ENCODE measurements at regions not wholly inside any gene's neighbourhood (a gene's known extent, or its start where the extent isn't known, plus 50 kb on each side); places are given as distances from the start of the nearest gene placed in this dataset.
"Not testable (repeated sequence)": the region's sequence is repeated elsewhere in the genome, so short reads cannot be mapped to it uniquely, and the experiment has no call there.

DNA sequence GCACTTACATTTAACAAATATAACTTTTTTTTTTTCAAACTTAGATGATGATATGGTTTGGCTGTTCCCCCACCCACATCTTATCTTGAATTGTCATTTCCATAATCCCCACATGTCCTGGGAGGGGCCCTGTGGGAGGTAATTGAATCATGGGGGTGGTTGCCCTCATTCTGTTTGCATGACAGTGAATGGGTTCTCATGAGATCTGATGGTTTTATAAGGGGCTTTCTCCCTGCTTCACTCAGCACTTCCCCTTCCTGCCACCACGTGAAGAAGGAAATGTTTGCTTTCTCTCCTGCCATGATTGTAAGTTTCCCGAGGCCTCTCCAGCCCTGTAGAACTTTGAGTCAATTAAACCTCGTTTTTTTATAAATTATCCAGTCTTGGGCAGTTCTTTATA, 432.6 kb downstream of the AMY1C start:
- Histone ChIP-seq H3K9ac (ENCODE audit: low read length) (no peak overlapping the region), H3K36me3 (ENCODE audit: insufficient read depth, low read length) (no peaks in the 10 kb centered on the region), H3K27ac (ENCODE audit: low read depth, low read length) (no peak overlapping the region), H3K9me3 (ENCODE audit: low read length) (no peaks in the 10 kb centered on the region), H3K4me3 (ENCODE audit: low read depth in 1 of 2, low read length in 2 of 2) (no peak overlapping the region), H3K27me3 (ENCODE audit: control insufficient read depth in 1 of 2, insufficient read depth in 2 of 2, low read length in 2 of 2) (no peaks in the 10 kb centered on the region), H3K4me1 (ENCODE audit: insufficient read depth, low read length) (no peaks in the 10 kb centered on the region)

- no peaks in the 10 kb centered on the region for H3K4me1 ChIP-seq (ENCODE audit: insufficient read depth, low read length)
- H3K9me3 ChIP-seq (ENCODE audit: low read length): no peaks in the 10 kb centered on the region
- no peaks in the 10 kb centered on the region for H3K36me3 ChIP-seq (ENCODE audit: insufficient read depth, low read length)
- H3K27ac ChIP-seq (ENCODE audit: low read depth, low read length): no peak overlapping the region
- no peak overlapping the region for H3K9ac ChIP-seq (ENCODE audit: low read length)
- no peaks in the 10 kb centered on the region for H3K27me3 ChIP-seq (ENCODE audit: control insufficient read depth in 1 of 2, insufficient read depth in 2 of 2, low read length in 2 of 2)
- no peak overlapping the region for H3K4me3 ChIP-seq (ENCODE audit: low read depth in 1 of 2, low read length in 2 of 2)
Observed at GRCh38 chr1:104189207-104189606, 439.5 kb downstream of the AMY1C start.

GRCh38 chr1:104190821-104191220, 441.1 kb downstream of the AMY1C start:
- H3K4me1 ChIP-seq (ENCODE audit: insufficient read depth, low read length): no peaks in the 10 kb centered on the region
- no peak overlapping the region for H3K4me3 ChIP-seq (ENCODE audit: low read depth in 1 of 2, low read length in 2 of 2)
- H3K9ac ChIP-seq (ENCODE audit: low read length): no peak overlapping the region
- no peaks in the 10 kb centered on the region for H3K27me3 ChIP-seq (ENCODE audit: control insufficient read depth in 1 of 2, insufficient read depth in 2 of 2, low read length in 2 of 2)
- no peaks in the 10 kb centered on the region for H3K9me3 ChIP-seq (ENCODE audit: low read length)
- H3K36me3 ChIP-seq (ENCODE audit: insufficient read depth, low read length): no peaks in the 10 kb centered on the region
- H3K27ac ChIP-seq (ENCODE audit: low read depth, low read length): no peak overlapping the region

DNA sequence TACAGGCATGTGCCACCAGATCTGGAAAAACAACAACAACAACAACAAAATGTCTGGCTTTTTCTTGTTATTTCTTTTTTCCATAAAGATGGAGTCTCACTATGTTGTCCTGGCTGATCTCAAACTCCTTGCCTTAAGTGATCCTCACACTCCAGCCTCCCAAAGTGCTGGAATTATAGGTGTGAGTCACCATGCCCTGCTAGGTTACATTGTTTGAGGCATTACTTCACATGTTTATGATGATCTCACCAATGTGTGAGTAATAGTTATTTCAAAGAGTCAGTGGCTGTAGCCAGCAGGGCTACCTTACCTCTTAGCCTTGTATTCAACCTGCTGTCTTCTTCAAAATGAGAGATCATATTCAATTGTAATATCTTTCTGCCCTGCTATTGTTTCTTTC, 445.7 kb downstream of the AMY1C start:
- Histone ChIP-seq H3K4me1 (ENCODE audit: insufficient read depth, low read length) (no peaks in the 10 kb centered on the region), H3K27me3 (ENCODE audit: control insufficient read depth in 1 of 2, insufficient read depth in 2 of 2, low read length in 2 of 2) (no peaks in the 10 kb centered on the region), H3K9ac (ENCODE audit: low read length) (no peak overlapping the region), H3K36me3 (ENCODE audit: insufficient read depth, low read length) (no peaks in the 10 kb centered on the region), H3K4me3 (ENCODE audit: low read depth in 1 of 2, low read length in 2 of 2) (no peak overlapping the region), H3K9me3 (ENCODE audit: low read length) (no peaks in the 10 kb centered on the region), H3K27ac (ENCODE audit: low read depth, low read length) (no peak overlapping the region)

DNA sequence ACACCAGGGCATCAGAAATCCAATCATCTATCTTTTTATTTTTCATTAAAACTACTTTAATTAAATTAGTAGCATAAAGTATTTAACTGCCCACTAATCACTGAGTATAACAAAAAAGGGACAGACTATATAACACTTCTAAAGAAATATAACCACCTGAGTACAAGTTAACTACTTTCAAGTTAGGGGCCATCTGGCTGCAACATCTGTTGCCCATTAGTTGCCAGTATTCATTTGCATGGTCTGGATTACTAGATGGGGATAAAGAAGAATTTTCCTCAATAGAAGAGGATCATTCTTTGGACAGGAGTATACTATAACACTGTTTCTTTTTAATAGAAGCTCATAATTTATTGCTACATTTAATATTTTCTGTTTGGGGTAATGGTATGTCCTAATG, 446.4 kb downstream of the AMY1C start:
- no peaks in the 10 kb centered on the region for H3K27me3 ChIP-seq (ENCODE audit: control insufficient read depth in 1 of 2, insufficient read depth in 2 of 2, low read length in 2 of 2)

GRCh38 chr1:104197516-104197915, 447.8 kb downstream of the AMY1C start:
- Histone ChIP-seq H3K9ac (ENCODE audit: low read length) (no peak overlapping the region), H3K4me1 (ENCODE audit: insufficient read depth, low read length) (no peaks in the 10 kb centered on the region), H3K27ac (ENCODE audit: low read depth, low read length) (no peak overlapping the region), H3K27me3 (ENCODE audit: control insufficient read depth in 1 of 2, insufficient read depth in 2 of 2, low read length in 2 of 2) (no peaks in the 10 kb centered on the region), H3K4me3 (ENCODE audit: low read depth in 1 of 2, low read length in 2 of 2) (no peak overlapping the region), H3K9me3 (ENCODE audit: low read length) (no peaks in the 10 kb centered on the region), H3K36me3 (ENCODE audit: insufficient read depth, low read length) (no peaks in the 10 kb centered on the region)

More for the DNA sequence above, 446.4 kb downstream of the AMY1C start:
- Histone ChIP-seq H3K9ac (ENCODE audit: low read length) (no peak overlapping the region), H3K36me3 (ENCODE audit: insufficient read depth, low read length) (no peaks in the 10 kb centered on the region), H3K27ac (ENCODE audit: low read depth, low read length) (no peak overlapping the region), H3K4me3 (ENCODE audit: low read depth in 1 of 2, low read length in 2 of 2) (no peak overlapping the region), H3K9me3 (ENCODE audit: low read length) (no peaks in the 10 kb centered on the region), H3K4me1 (ENCODE audit: insufficient read depth, low read length) (no peaks in the 10 kb centered on the region)

DNA sequence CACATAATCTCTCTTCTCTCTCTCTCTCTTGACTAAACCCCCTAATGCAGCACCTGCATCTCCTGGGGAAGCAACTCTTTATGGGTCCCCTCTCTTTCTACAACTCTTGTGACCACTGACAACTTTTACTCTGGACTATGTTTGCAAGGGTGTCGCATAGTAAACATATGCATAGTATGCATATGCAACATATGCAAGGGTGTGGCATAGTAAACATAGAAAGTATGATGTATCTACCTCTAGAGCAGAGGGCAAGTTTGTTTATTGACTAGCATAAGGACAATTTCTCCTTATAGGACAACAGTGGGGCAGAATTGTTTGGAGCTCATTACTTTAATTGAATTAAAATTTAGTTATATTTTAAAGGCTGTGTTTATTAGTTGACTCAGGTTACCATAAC, 462.5 kb downstream of the AMY1C start:
- Histone ChIP-seq H3K9ac (ENCODE audit: low read length) (no peak overlapping the region), H3K4me3 (ENCODE audit: low read depth in 1 of 2, low read length in 2 of 2) (no peak overlapping the region), H3K9me3 (ENCODE audit: low read length) (no peaks in the 10 kb centered on the region), H3K4me1 (ENCODE audit: insufficient read depth, low read length) (no peaks in the 10 kb centered on the region), H3K27ac (ENCODE audit: low read depth, low read length) (no peak overlapping the region), H3K27me3 (ENCODE audit: control insufficient read depth in 1 of 2, insufficient read depth in 2 of 2, low read length in 2 of 2) (no peaks in the 10 kb centered on the region), H3K36me3 (ENCODE audit: insufficient read depth, low read length) (no peaks in the 10 kb centered on the region)

DNA sequence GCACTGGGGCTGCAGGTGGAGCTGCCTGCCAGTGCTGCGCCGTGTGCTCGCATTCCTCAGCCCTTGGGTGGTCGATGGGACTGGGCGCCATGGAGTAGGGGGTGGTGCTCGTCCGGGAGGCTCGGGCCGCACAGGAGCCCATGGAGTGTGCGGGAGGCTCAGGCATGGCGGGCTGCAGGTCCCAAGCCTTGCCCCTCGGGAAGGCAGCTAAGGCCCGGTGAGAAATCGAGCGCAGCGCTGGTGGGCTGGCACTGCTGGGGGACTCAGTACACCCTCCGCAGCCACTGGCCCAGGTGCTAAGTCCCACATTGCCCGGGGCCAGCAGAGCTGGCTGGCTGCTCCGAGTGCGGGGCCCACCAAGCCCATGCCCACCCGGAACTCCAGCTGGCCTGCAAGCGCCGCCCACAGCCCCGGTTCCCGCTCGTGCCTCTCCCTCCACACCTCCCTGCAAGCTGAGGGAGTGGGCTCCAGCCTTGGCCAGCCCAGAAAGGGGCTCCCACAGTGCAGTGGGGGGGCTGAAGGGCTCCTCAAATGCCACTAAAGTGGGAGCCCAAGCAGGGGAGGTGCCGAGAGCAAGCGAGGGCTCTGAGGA, 467.8 kb downstream of the AMY1C start:
- H3K9ac ChIP-seq (ENCODE audit: low read length); H3K36me3 ChIP-seq (ENCODE audit: insufficient read depth, low read length); H3K4me3 ChIP-seq (ENCODE audit: low read depth in 1 of 2, low read length in 2 of 2); H3K9me3 ChIP-seq (ENCODE audit: low read length); H3K27ac ChIP-seq (ENCODE audit: low read depth, low read length); H3K27me3 ChIP-seq (ENCODE audit: control insufficient read depth in 1 of 2, insufficient read depth in 2 of 2, low read length in 2 of 2); H3K4me1 ChIP-seq (ENCODE audit: insufficient read depth, low read length): not testable (repeated sequence)

DNA sequence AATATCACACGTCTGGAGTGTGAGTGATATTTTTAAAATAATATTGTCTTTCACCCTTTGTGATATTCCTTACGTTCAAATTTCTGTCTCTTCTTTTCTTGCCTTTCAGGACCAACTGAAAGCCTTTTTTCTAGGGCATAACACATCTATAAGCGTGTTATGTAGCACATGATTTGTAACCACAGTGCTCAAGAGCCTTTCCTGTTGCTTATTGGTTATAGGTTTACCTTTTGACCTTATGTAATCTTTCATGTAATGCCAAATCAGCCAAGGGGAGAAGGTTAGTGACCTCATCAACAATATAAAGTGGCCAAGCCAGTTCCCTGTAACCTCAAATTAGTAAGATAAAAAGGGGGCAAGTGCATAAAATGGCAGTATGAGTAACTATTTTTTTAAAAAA, 480.2 kb downstream of the AMY1C start:
- H3K4me1 ChIP-seq (ENCODE audit: insufficient read depth, low read length): no peaks in the 10 kb centered on the region
- H3K27ac ChIP-seq (ENCODE audit: low read depth, low read length): no peak overlapping the region
- H3K9me3 ChIP-seq (ENCODE audit: low read length): no peaks in the 10 kb centered on the region
- no peak overlapping the region for H3K9ac ChIP-seq (ENCODE audit: low read length)
- H3K36me3 ChIP-seq (ENCODE audit: insufficient read depth, low read length): no peaks in the 10 kb centered on the region
- H3K27me3 ChIP-seq (ENCODE audit: control insufficient read depth in 1 of 2, insufficient read depth in 2 of 2, low read length in 2 of 2): no peaks in the 10 kb centered on the region
- no peak overlapping the region for H3K4me3 ChIP-seq (ENCODE audit: low read depth in 1 of 2, low read length in 2 of 2)

GRCh38 chr1:104231676-104232075, 482.0 kb downstream of the AMY1C start:
- no peak overlapping the region for H3K27ac ChIP-seq (ENCODE audit: low read depth, low read length)
- no peak overlapping the region for H3K9ac ChIP-seq (ENCODE audit: low read length)
- H3K9me3 ChIP-seq (ENCODE audit: low read length): no peaks in the 10 kb centered on the region
- H3K4me1 ChIP-seq (ENCODE audit: insufficient read depth, low read length): no peaks in the 10 kb centered on the region
- H3K27me3 ChIP-seq (ENCODE audit: control insufficient read depth in 1 of 2, insufficient read depth in 2 of 2, low read length in 2 of 2): no peaks in the 10 kb centered on the region
- H3K36me3 ChIP-seq (ENCODE audit: insufficient read depth, low read length): no peaks in the 10 kb centered on the region
- no peak overlapping the region for H3K4me3 ChIP-seq (ENCODE audit: low read depth in 1 of 2, low read length in 2 of 2)

- no peaks in the 10 kb centered on the region for H3K4me1 ChIP-seq (ENCODE audit: insufficient read depth, low read length)
- H3K4me3 ChIP-seq (ENCODE audit: low read depth in 1 of 2, low read length in 2 of 2): no peak overlapping the region
- no peaks in the 10 kb centered on the region for H3K36me3 ChIP-seq (ENCODE audit: insufficient read depth, low read length)
- H3K27ac ChIP-seq (ENCODE audit: low read depth, low read length): no peak overlapping the region
- H3K9ac ChIP-seq (ENCODE audit: low read length): no peak overlapping the region
- no peaks in the 10 kb centered on the region for H3K27me3 ChIP-seq (ENCODE audit: control insufficient read depth in 1 of 2, insufficient read depth in 2 of 2, low read length in 2 of 2)
- no peaks in the 10 kb centered on the region for H3K9me3 ChIP-seq (ENCODE audit: low read length)
Observed at GRCh38 chr1:104235141-104235540, 485.4 kb downstream of the AMY1C start.

DNA sequence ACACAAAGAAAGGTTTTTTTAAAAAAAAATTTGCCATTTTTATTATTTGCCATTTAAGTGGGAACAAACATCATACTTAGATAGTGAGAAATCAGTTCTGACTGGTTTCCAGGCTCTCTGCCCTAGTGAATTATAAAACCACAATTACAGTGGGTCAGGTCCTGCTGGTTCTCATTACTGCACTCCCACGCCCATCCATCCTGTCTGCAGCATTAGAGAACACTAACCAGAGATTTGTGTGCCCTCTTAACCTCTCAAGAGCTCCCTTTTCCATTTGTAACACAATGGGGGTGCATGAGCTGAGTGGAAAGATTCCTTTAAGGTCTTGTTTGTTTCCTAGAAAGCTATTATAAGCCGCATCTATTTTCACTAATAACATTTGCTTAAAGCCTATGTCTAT, 489.3 kb downstream of the AMY1C start:
- Histone ChIP-seq H3K9me3 (ENCODE audit: low read length) (no peaks in the 10 kb centered on the region), H3K27me3 (ENCODE audit: control insufficient read depth in 1 of 2, insufficient read depth in 2 of 2, low read length in 2 of 2) (no peaks in the 10 kb centered on the region), H3K4me1 (ENCODE audit: insufficient read depth, low read length) (no peaks in the 10 kb centered on the region), H3K36me3 (ENCODE audit: insufficient read depth, low read length) (no peaks in the 10 kb centered on the region), H3K27ac (ENCODE audit: low read depth, low read length) (no peak overlapping the region), H3K4me3 (ENCODE audit: low read depth in 1 of 2, low read length in 2 of 2) (no peak overlapping the region), H3K9ac (ENCODE audit: low read length) (no peak overlapping the region)

Data from muscle layer of colon (tissue), 2 donors.